Glomerular endothelial cell (primary cell): ENCODE measurements at regions not wholly inside any gene's neighbourhood (a gene's known extent, or its start where the extent isn't known, plus 50 kb on each side); places are given as distances from the start of the nearest gene placed in this dataset.

Source experiments
- DNase-seq: peaks from one replicate; pipeline ENCODE4 v3.0.0-alpha.2; 2011; ENCODE audit warnings: low read depth, low spot score; ENCODE audit errors: extremely low read depth

DNA sequence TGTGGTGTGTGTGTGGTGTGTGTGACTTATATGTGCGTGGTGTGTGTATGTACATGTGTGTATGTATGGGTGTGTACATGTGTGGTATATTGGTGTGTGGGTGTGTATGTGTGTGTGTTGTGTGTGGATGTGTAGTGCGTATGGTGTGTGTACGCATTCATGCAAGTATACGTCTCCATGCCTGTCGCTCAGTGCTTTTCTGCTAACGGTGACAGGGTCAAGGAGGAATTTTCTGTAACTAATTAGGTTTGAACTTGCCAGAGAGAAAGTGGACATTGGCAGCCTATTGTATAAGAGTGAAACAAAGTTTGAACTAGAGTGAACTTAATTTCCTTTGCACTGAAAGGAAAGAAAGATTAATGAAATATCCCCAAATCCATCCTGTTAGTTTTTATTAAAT is 120.9 kb upstream of the GSC start:
- no peak for DNase-seq

DNA sequence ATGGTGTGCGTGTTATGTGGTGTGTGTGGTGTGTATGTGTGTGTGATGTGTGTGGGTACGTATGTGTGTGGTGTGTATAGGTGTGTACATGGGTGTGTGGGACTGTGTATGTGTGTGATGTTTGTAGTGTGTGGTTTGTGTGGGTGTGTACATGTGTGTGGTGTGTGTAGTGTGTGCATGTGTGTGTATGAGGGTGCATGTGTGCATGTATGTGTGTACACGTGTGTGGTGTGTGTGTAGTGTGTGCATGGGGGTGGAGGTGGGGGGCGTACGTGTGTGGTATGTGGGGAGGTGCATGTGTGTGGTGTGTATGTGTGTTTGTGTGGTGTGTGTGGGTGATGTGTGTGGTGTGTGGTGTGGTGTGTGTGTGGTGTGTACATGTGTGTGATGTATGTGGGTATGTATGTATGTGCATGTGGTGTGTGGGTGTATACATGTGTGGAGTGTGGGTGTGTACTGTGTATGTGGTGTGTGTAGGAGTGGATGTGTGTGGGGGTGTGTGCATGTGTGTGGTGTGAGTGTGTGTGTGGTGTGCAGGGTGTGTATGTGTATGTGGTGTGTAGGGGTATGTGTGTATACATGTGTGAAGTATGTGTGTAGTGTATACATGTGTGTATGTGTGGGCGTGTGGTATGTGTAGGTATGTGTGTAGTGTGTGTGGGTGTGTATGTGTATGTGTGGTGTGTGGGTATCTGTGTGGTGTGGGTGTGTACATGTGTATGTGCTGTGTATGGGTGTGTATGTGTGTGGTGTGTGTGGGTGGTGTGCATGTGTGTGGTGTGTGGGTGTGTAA is 119.8 kb upstream of the GSC start:
- no peak for DNase-seq

- DNase-seq: no peak
Observed at GRCh38 chr14:94888121-94888520, 118.2 kb upstream of the GSC start.

DNA sequence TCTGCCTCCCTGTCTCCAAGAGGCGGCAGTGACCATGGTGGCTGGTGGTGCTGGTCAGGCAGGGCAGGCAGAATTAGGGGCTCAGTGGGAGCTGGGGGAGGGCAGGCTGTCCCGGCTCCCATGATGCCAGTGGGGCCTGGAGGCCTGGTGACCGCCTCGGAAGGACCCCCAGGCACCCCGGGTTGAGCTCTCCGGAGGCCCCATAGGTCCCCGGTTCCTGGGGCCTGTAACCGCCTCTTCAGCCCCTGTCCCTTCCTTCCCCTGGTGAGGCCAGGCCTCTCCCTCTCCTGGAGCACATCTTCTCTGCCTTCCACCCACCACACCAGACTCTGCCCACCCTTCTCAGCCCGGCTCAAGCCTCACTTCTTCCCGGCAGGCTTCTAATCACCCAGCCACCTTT is 117.7 kb upstream of the GSC start:
- DNase-seq: no peak

GRCh38 chr14:94886931-94887330 is 117.0 kb upstream of the GSC start:
- DNase-seq: no peak

DNA sequence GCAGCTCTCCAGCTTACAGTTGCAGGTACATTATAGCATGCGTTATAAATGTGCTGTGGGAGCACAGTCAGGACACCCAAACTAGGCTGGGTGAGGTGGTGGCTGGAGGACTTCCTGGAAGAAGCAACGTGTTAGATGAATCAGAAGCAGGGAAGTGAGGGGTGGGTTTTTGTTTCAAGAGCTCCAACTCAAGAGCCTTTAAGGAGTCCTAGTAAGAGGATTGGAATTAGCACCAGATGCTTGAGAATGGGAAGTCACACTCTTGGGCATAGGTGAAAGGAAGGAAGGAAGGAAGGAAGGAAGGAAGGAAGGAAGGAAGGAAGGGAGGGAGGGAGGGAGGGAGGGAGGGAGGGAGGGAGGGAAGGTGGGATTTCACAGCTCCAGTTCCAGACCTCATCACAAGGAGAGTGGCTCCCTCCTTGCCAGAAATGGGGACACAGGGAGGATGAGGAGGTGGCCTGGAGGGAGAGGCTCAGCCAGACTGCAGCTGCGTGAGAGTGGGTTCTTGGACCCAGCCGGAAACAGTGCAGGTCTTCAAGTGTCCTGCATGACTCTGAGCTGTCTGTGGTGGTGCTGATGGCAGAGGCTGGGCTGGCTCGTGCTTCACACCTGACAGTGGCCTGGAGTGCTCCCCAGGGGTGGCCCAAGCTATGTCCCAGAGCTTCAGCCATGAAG is 115.7 kb upstream of the GSC start:
- no peak for DNase-seq

GRCh38 chr14:94884616-94885230 is 114.8 kb upstream of the GSC start:
- no peak for DNase-seq

GRCh38 chr14:94882401-94882800 is 112.5 kb upstream of the GSC start:
- DNase-seq: no peak

DNA sequence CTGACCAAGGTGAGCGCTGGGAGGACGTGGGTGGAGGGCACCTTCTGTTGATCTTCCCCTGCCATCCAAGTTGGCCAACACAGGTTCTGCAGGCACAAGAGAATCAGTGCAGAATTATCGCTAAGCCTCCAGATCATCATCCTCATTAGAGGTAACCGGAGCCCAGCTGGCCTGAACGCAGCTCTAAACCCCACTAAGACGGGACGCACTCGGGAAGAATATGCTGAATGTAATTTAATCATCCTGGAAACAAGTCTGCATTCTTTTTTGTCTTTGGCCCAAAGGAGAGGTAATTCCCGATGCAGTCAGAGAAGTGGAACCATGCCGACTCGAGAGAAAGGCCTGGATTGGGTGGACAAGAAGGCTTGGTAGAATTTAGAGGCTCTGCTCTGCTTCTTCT is 111.0 kb upstream of the GSC start:
- DNase-seq: no peak

DNA sequence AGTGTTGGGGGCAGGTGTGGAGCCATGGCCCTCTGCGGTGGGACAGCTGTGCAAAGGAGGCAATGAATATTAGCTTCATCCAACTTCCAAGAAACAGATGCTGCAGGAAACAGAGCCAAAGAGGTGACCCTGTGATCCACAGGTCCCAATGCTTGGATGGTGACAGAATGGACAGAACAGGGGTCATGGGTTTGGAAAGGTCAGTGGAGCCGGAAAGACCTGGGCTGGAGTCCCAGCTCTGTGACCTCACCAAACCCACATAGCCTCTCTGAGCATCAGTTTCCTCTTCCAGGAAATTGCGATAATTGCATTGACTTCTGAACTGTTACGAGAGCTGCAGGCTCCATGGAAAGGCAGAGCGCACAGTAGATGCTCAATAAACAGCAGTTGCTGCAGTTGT is 110.2 kb upstream of the GSC start:
- DNase-seq: no peak

DNA sequence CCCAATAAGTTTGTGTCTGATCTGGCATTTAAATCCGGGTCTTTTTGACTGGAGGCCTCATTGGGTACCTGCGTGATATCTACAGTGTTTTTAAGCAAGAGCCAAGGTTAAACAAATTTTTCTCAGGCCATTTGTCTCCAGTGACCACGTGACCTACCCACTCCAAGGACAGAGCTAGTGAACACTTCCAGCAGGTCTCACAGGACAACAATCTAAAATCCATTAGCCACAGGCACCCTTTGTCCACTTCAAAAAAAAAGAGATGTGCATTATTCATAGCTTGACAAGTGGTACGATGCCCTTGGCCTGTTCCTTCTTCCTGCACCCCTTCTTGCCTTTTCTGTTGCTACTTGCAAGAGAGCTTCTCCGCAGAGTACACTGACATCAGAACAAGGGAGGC is 109.6 kb upstream of the GSC start:
- DNase-seq: no peak

DNA sequence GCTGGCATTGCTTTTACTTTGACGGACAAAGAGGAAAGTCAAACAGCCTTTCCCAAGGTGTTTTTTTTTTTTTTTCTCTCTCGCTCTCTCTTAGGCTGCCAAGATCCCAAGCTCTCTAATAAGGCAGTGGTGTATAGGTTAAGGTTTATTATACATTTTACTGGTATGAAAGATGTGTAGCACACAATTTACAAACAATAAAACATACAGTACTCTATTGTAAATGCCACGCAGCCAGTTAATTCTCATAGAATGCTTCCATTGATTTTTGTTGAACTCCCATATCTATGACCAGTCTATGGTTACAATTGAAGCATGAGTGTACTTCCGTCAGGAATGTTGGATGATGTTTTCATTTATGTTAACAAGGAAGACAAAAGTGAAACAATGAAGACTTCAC is 106.4 kb upstream of the GSC start:
- no peak for DNase-seq

GRCh38 chr14:94875256-94875655 is 105.3 kb upstream of the GSC start:
- no peak for DNase-seq

GRCh38 chr14:94868772-94869072 is 98.8 kb upstream of the GSC start:
- no peak for DNase-seq

GRCh38 chr14:94867946-94868771 is 98.2 kb upstream of the GSC start:
- no peak for DNase-seq

DNA sequence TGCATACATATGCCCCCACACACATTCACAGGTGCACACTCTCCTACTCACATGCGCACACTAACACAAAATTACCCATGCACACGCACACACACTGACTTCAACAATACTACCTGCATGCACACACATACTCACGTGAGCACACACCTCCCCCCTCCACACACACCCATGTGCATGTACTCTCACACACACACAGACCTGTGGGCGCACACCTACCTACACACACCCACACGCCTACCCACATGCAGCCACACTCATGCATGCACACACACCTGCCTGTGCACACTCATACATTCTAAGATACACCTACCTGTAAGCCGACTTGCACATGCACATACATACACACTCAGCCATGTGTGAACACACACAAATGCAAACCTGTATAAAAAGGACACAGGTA is 97.3 kb upstream of the GSC start:
- no peak for DNase-seq

GRCh38 chr14:94864387-94865195 is 94.7 kb upstream of the GSC start:
- DNase-seq: no peak

DNA sequence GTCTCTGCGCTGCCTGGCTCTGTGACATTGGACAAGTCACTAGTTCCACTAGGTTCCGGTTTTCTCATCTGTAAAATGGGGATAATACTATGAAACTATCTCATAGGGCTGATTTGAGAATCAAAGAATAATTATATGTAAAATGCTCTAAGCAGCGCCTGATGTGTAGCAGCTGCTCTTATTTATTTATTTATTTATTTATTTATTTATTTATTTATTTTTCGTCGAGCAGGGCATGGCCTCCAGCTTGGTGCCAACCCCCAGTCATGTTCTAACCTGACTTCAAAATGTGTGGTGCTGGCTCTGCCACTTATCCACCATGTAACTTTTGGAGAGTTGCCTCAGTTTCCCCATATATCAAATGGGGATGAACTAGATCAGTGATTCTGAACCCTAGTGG is 93.5 kb upstream of the GSC start:
- DNase-seq: no peak

- no peak for DNase-seq
Observed at GRCh38 chr14:94857950-94858349, 88.0 kb upstream of the GSC start.

- DNase-seq: no peak
Observed at GRCh38 chr14:94853920-94854319, 84.0 kb upstream of the GSC start.
